ENCODE measurements at regions not wholly inside any gene's neighbourhood (a gene's known extent, or its start where the extent isn't known, plus 50 kb on each side); places are given as distances from the start of the nearest gene placed in this dataset.

GRCh38 chrX:94365736-94366135, 691.7 kb downstream of the FAM133A start:
- no peaks in the 10 kb centered on the region for H3K27me3 Mint-ChIP-seq
- DNase-seq (no peak), ATAC-seq (ENCODE audit: low read depth) (no peak)
- H3K4me1 Mint-ChIP-seq = no peaks in the 10 kb centered on the region
- H3K36me3 Mint-ChIP-seq (ENCODE audit: low read depth) = no peaks in the 10 kb centered on the region
- no peak overlapping the region for H3K27ac Mint-ChIP-seq
- ChIA-PET CTCF (no interaction called here), POLR2A (no interaction called here)
- intact Hi-C loops (cut with micrococcal nuclease) = no loop called here
- no peak overlapping the region for H3K4me3 Mint-ChIP-seq
- no peak for TF ChIP-seq CTCF (IDR thresholded peaks at IDR 0.05)
- no peaks in the 10 kb centered on the region for H3K9me3 Mint-ChIP-seq

GRCh38 chrX:94366616-94367015, 692.6 kb downstream of the FAM133A start:
- H3K27me3 Mint-ChIP-seq = no peaks in the 10 kb centered on the region
- no peak for DNase-seq
- no peak for ATAC-seq (ENCODE audit: low read depth)
- no peak overlapping the region for H3K27ac Mint-ChIP-seq
- H3K36me3 Mint-ChIP-seq (ENCODE audit: low read depth) = no peaks in the 10 kb centered on the region
- intact Hi-C loops (cut with micrococcal nuclease) = no loop called here
- CTCF ChIA-PET = no interaction called here
- H3K4me1 Mint-ChIP-seq = no peaks in the 10 kb centered on the region
- TF ChIP-seq CTCF (IDR thresholded peaks at IDR 0.05) = no peak
- POLR2A ChIA-PET = no interaction called here
- H3K9me3 Mint-ChIP-seq = no peaks in the 10 kb centered on the region
- H3K4me3 Mint-ChIP-seq = no peak overlapping the region

GRCh38 chrX:94389044-94389443, 715.0 kb downstream of the FAM133A start:
- intact Hi-C loops (cut with micrococcal nuclease) = no loop called here
- no peaks in the 10 kb centered on the region for H3K27me3 Mint-ChIP-seq
- ChIA-PET POLR2A (no interaction called here), CTCF (no interaction called here)
- H3K9me3 Mint-ChIP-seq = no peaks in the 10 kb centered on the region
- no peak overlapping the region for H3K4me3 Mint-ChIP-seq
- H3K36me3 Mint-ChIP-seq (ENCODE audit: low read depth) = no peaks in the 10 kb centered on the region
- DNase-seq = no peak
- no peak for ATAC-seq (ENCODE audit: low read depth)
- H3K27ac Mint-ChIP-seq = no peak overlapping the region
- H3K4me1 Mint-ChIP-seq = no peaks in the 10 kb centered on the region
- no peak for TF ChIP-seq CTCF (IDR thresholded peaks at IDR 0.05)

- no peaks in the 10 kb centered on the region for H3K36me3 Mint-ChIP-seq (ENCODE audit: low read depth)
- H3K27me3 Mint-ChIP-seq = no peaks in the 10 kb centered on the region
- H3K27ac Mint-ChIP-seq = no peak overlapping the region
- no peaks in the 10 kb centered on the region for H3K4me1 Mint-ChIP-seq
- no peak overlapping the region for H3K4me3 Mint-ChIP-seq
- CTCF ChIA-PET = no interaction called here
- TF ChIP-seq CTCF (IDR thresholded peaks at IDR 0.05) = no peak
- intact Hi-C loops (cut with micrococcal nuclease) = no loop called here
- DNase-seq = no peak
- ATAC-seq (ENCODE audit: low read depth) = no peak
- H3K9me3 Mint-ChIP-seq = peaks cover 4% of the 10 kb centered on the region
- POLR2A ChIA-PET = interaction anchor here (0.6 kb wide), 1 partner anchor 279 kb away, joined by 3 read pairs; no protein-coding TSS in a partner anchor
Observed at GRCh38 chrX:94400488-94400887, 726.5 kb downstream of the FAM133A start.

- ATAC-seq (ENCODE audit: low read depth) (no peak), DNase-seq (no peak)
- TF ChIP-seq CTCF (IDR thresholded peaks at IDR 0.05) = no peak
- no peaks in the 10 kb centered on the region for H3K36me3 Mint-ChIP-seq (ENCODE audit: low read depth)
- H3K4me1 Mint-ChIP-seq = no peaks in the 10 kb centered on the region
- H3K9me3 Mint-ChIP-seq = peaks cover 4% of the 10 kb centered on the region
- POLR2A ChIA-PET = no interaction called here
- no peak overlapping the region for H3K4me3 Mint-ChIP-seq
- no peaks in the 10 kb centered on the region for H3K27me3 Mint-ChIP-seq
- no peak overlapping the region for H3K27ac Mint-ChIP-seq
- intact Hi-C loops (cut with micrococcal nuclease) = no loop called here
- CTCF ChIA-PET = no interaction called here
Observed at GRCh38 chrX:94401426-94401825, 727.4 kb downstream of the FAM133A start.

Measured in activated B cell treated with CpG ODN at 0.5 μM for 24 hours (primary cell).